H1 (cell line): ENCODE measurements at regions not wholly inside any gene's neighbourhood (a gene's known extent, or its start where the extent isn't known, plus 50 kb on each side); places are given as distances from the start of the nearest gene placed in this dataset.

Experiments
- CTCF ChIA-PET: fragments of 300-600 bp; sonication (Branson Sonifier 250); formaldehyde crosslinking; loops from one replicate; lab custom pipeline; 2021; ENCODE audit not compliant: partially characterized antibody; lab: Charles Lee
- POLR2A ChIA-PET: fragments of 300-600 bp; sonication (Branson Sonifier 250); formaldehyde crosslinking; loops from one replicate; lab custom pipeline; 2021; ENCODE audit warnings: inconsistent platforms; ENCODE audit not compliant: partially characterized antibody; lab: Charles Lee
- DNase-seq, 2 experiments: peaks; one replicate each; pipeline versions ENCODE4 v3.0.0 to v3.0.0-alpha.2; 2010 to 2022; ENCODE audit warnings: low spot score in 2 of 2, low read depth in 1 of 2, mixed read lengths in 1 of 2
- FAIRE-seq: peaks from 2 replicates; lab custom pipeline; 2011; peaks lifted over from hg19 to GRCh38; lab: Jason Lieb, UNC
- H2AFZ ChIP-seq: 2 replicates; pipeline ENCODE4 v1.8.1; 2012; ENCODE audit warnings: low read length, inconsistent platforms
- H2AK5ac ChIP-seq: 2 replicates; pipeline ENCODE4 v1.6.1; 2013; ENCODE audit warnings: low read depth, low read length
- H2BK120ac ChIP-seq: replicated peaks from 2 replicates; pipeline ENCODE3; 2013; ENCODE audit warnings: low read depth, low read length, inconsistent platforms
- H2BK12ac ChIP-seq: 2 replicates; pipeline ENCODE4 v1.6.1; 2013; ENCODE audit warnings: low read depth, low read length
- H2BK15ac ChIP-seq: 2 replicates; pipeline ENCODE4 v1.6.1; 2013; ENCODE audit warnings: low read length
- H2BK20ac ChIP-seq: 2 replicates; pipeline ENCODE4 v1.6.1; 2013; ENCODE audit warnings: low read length
- H2BK5ac ChIP-seq: 2 replicates; pipeline ENCODE4 v1.6.1; 2013; ENCODE audit warnings: low read depth, low read length
- H3K14ac ChIP-seq: 2 replicates; pipeline ENCODE4 v1.6.1; 2013; ENCODE audit warnings: inconsistent platforms; ENCODE audit not compliant: insufficient read length
- H3K18ac ChIP-seq: 2 replicates; pipeline ENCODE4 v1.6.1; 2013; ENCODE audit warnings: low read length; ENCODE audit errors: extremely low read depth
- H3K23ac ChIP-seq: 2 replicates; pipeline ENCODE4 v1.6.1; 2013; ENCODE audit warnings: inconsistent platforms; ENCODE audit not compliant: insufficient read length
- H3K23me2 ChIP-seq: 2 replicates; pipeline ENCODE4 v1.6.1; 2013; ENCODE audit warnings: low read depth, low read length
- H3K27ac ChIP-seq: 2 replicates; pipeline ENCODE4 v1.6.1; 2011; ENCODE audit warnings: low read depth, low read length, inconsistent platforms
- H3K27me3 ChIP-seq, 4 experiments: replicated peaks in 1 of 4; 1 replicate in 1 of 4; 2 replicates in 3 of 4; pipeline versions ENCODE4 v1.6.1 to v1.8.1; 2011 to 2013; ENCODE audit warnings: low read length in 3 of 4, mild to moderate bottlenecking in 3 of 4, inconsistent platforms in 2 of 4, mixed read lengths in 2 of 4, moderate library complexity in 1 of 4; ENCODE audit not compliant: control insufficient read depth in 3 of 4, insufficient read depth in 3 of 4; ENCODE audit errors: extremely low read depth in 1 of 4
- H3K36me3 ChIP-seq, 4 experiments: 2 replicates each; pipeline versions ENCODE4 v1.6.1 to v1.8.1; 2011 to 2013; ENCODE audit warnings: mild to moderate bottlenecking in 4 of 4, low read length in 3 of 4, moderate library complexity in 2 of 4, control low read depth in 1 of 4, inconsistent platforms in 1 of 4; ENCODE audit not compliant: insufficient read depth in 4 of 4, control insufficient read depth in 2 of 4
- H3K4ac ChIP-seq: replicated peaks from 2 replicates; pipeline ENCODE3; 2013; ENCODE audit warnings: low read length, low read depth, mixed read lengths, inconsistent platforms; ENCODE audit not compliant: insufficient read length
- H3K4me1 ChIP-seq, 4 experiments: replicated peaks in 1 of 4; 1 replicate in 1 of 4; 2 replicates in 3 of 4; pipeline versions ENCODE4 v1.6.1 to v1.8.1; 2011 to 2013; ENCODE audit warnings: low read length in 3 of 4, inconsistent platforms in 2 of 4, mixed read lengths in 1 of 4; ENCODE audit not compliant: insufficient read depth in 4 of 4, control insufficient read depth in 3 of 4
- H3K4me2 ChIP-seq, 2 experiments: 2 replicates each; pipeline versions ENCODE4 v1.6.1 to v1.8.1; 2011 to 2013; ENCODE audit warnings: low read depth in 2 of 2, low read length in 2 of 2, control low read depth in 1 of 2, inconsistent platforms in 1 of 2, mild to moderate bottlenecking in 1 of 2; ENCODE audit not compliant: insufficient read depth in 1 of 2
- H3K4me3 ChIP-seq, 4 experiments: fragments of 200-600, 300-600 bp in 1 of 4; sonication (generic), shearing (Covaris generic), sonication (Bioruptor Twin) in 1 of 4; 2 replicates each; pipeline versions ENCODE4 v1.5.1 to v1.8.1; 2011 to 2016; ENCODE audit warnings: low read length in 4 of 4, low read depth in 3 of 4, control low read depth in 2 of 4, inconsistent platforms in 2 of 4, mild to moderate bottlenecking in 2 of 4, mixed read lengths in 1 of 4, moderate library complexity in 1 of 4; ENCODE audit not compliant: insufficient read depth in 2 of 4; ENCODE audit errors: extremely low read depth in 1 of 4
- H3K56ac ChIP-seq: replicated peaks from 2 replicates; pipeline ENCODE3; 2013; ENCODE audit warnings: low read depth, mild to moderate bottlenecking, mixed read lengths, low read length, inconsistent platforms; ENCODE audit not compliant: insufficient read length
- H3K79me1 ChIP-seq: 2 replicates; pipeline ENCODE4 v1.6.1; 2013; ENCODE audit warnings: low read depth, low read length, control low read depth
- H3K79me2 ChIP-seq, 2 experiments: 2 replicates each; pipeline versions ENCODE4 v1.6.1 to v1.8.1; 2012 to 2013; ENCODE audit warnings: low read length in 2 of 2, mild to moderate bottlenecking in 2 of 2, inconsistent platforms in 1 of 2; ENCODE audit not compliant: insufficient read depth in 2 of 2, control insufficient read depth in 1 of 2
- H3K9ac ChIP-seq, 4 experiments: replicated peaks in 1 of 4; 1 replicate in 1 of 4; 2 replicates in 3 of 4; pipeline versions ENCODE4 v1.6.1 to v1.8.1; 2011 to 2013; ENCODE audit warnings: low read depth in 3 of 4, low read length in 3 of 4, control low read depth in 2 of 4, mild to moderate bottlenecking in 2 of 4, moderate library complexity in 2 of 4, inconsistent platforms in 1 of 4; ENCODE audit errors: extremely low read depth in 1 of 4
- H3K9me3 ChIP-seq, 2 experiments: 2 replicates each; pipeline versions ENCODE4 v1.6.1 to v1.8.1; 2012 to 2013; ENCODE audit warnings: mild to moderate bottlenecking in 2 of 2, moderate library complexity in 2 of 2, control low read depth in 1 of 2, inconsistent platforms in 1 of 2, low read depth in 1 of 2, low read length in 1 of 2, mixed read lengths in 1 of 2; ENCODE audit not compliant: insufficient read depth in 2 of 2
- H4K20me1 ChIP-seq, 2 experiments: replicated peaks in 1 of 2; 2 replicates each; pipeline versions ENCODE3 to v1.8.1; 2011 to 2013; ENCODE audit warnings: inconsistent platforms in 2 of 2, low read length in 2 of 2, mild to moderate bottlenecking in 1 of 2; ENCODE audit not compliant: insufficient read depth in 2 of 2, control insufficient read depth in 1 of 2
- H4K5ac ChIP-seq: 2 replicates; pipeline ENCODE4 v1.6.1; 2013; ENCODE audit warnings: low read length, low read depth, mixed read lengths, inconsistent platforms; ENCODE audit not compliant: insufficient read length
- H4K8ac ChIP-seq: 2 replicates; pipeline ENCODE4 v1.8.0; 2013; ENCODE audit warnings: mild to moderate bottlenecking, moderate library complexity, low read length, inconsistent platforms; ENCODE audit not compliant: insufficient read depth; ENCODE audit errors: extremely low read depth
- H4K91ac ChIP-seq: replicated peaks from 2 replicates; pipeline ENCODE3; 2013; ENCODE audit warnings: low read length, mixed read lengths, inconsistent platforms; ENCODE audit not compliant: insufficient read length
- CHD1 ChIP-seq: IDR thresholded peaks from 2 replicates; pipeline ENCODE4 v1.6.1; 2012; ENCODE audit warnings: low read depth, low read length, improper control_type of control experiment
- CTBP2 ChIP-seq: IDR thresholded peaks from 2 replicates; pipeline ENCODE4 v1.7.0; 2011; ENCODE audit warnings: borderline replicate concordance, mild to moderate bottlenecking, moderate library complexity, mixed read lengths, low read length; ENCODE audit not compliant: insufficient read depth, insufficient read length
- GTF2F1 ChIP-seq: IDR thresholded peaks from 2 replicates; pipeline ENCODE4 v1.6.1; 2012; ENCODE audit warnings: low read depth, low read length, improper control_type of control experiment, borderline replicate concordance
- HDAC6 ChIP-seq: IDR thresholded peaks from one replicate; pipeline ENCODE4 v1.7.1; 2012; ENCODE audit warnings: low read depth, mild to moderate bottlenecking, inconsistent platforms, low read length, moderate library complexity
- JUN ChIP-seq: IDR thresholded peaks from 2 replicates; pipeline ENCODE4 v1.6.1; 2011; ENCODE audit warnings: low read depth, mild to moderate bottlenecking, improper control_type of control experiment, low read length
- KDM1A ChIP-seq: fragments of 200-600, 300-600 bp; sonication (generic); IDR thresholded peaks from 2 replicates; pipeline ENCODE4 v1.7.1; 2016; ENCODE audit warnings: mild to moderate bottlenecking, low read length, borderline replicate concordance
- KDM4A ChIP-seq: IDR thresholded peaks from one replicate; pipeline ENCODE4 v1.7.1; 2012; ENCODE audit warnings: low read depth, mild to moderate bottlenecking, moderate library complexity, low read length, inconsistent platforms; ENCODE audit not compliant: severe bottlenecking
- RAD21 ChIP-seq, 2 experiments: IDR thresholded peaks in 1 of 2; conservative IDR thresholded peaks in 1 of 2; 2 replicates each; pipeline ENCODE4 v1.6.1; 2011; ENCODE audit warnings: low read depth in 2 of 2, low read length in 2 of 2, improper control_type of control experiment in 1 of 2, inconsistent platforms in 1 of 2, mild to moderate bottlenecking in 1 of 2, moderate library complexity in 1 of 2
- RFX5 ChIP-seq: IDR thresholded peaks from 2 replicates; pipeline ENCODE4 v1.6.1; 2011; ENCODE audit warnings: low read depth, low read length, improper control_type of control experiment, borderline replicate concordance
- WGBS, 2 experiments: shearing (Covaris generic) in 1 of 2; methylation state at CpG; one replicate each; pipeline versions ENCODE4 v1.1.6 to v1.1.7; 2013 to 2015; ENCODE audit warnings: low lambda C conversion rate in 2 of 2, mixed read lengths in 2 of 2, inconsistent platforms in 1 of 2, low coverage in 1 of 2, missing lambda C conversion rate in 1 of 2; ENCODE audit not compliant: insufficient replicate concordance in 2 of 2, insufficient coverage in 1 of 2, insufficient read length in 1 of 2; ENCODE audit errors: extremely low coverage in 1 of 2, missing lambda C conversion rate in 1 of 2; 5-methylcytosine and 5-hydroxymethylcytosine counted together

GRCh38 chr18:75970212-75970611 lies 524.8 kb downstream of the ZNF516 start:
- Histone ChIP-seq H2BK15ac (no peak overlapping the region), H3K23ac (no peak overlapping the region), H3K27me3 (no peaks in the 10 kb centered on the region), H3K4me3 (no peak overlapping the region), H3K9ac (no peak overlapping the region), H2AFZ (no peak overlapping the region), H3K9me3 (no peaks in the 10 kb centered on the region), H2BK20ac (no peak overlapping the region), H3K27ac (no peak overlapping the region), H3K79me2 (no peaks in the 10 kb centered on the region), H3K4ac (no peak overlapping the region), H4K91ac (no peak overlapping the region), H4K5ac (no peak overlapping the region), H4K8ac (no peak overlapping the region; the same call in 1 of the 2 replicates), H2BK5ac (no peak overlapping the region), H2AK5ac (no peak overlapping the region), H3K4me1 (no peaks in the 10 kb centered on the region), H3K18ac (no peak overlapping the region), H3K56ac (no peak overlapping the region), H3K14ac (no peak overlapping the region), H2BK12ac (no peak overlapping the region), H2BK120ac (no peak overlapping the region), H3K4me2 (no peak overlapping the region), H4K20me1 (no peaks in the 10 kb centered on the region), H3K79me1 (no peaks in the 10 kb centered on the region), H3K23me2 (no peaks in the 10 kb centered on the region), H3K36me3 (no peaks in the 10 kb centered on the region)
- no peak for FAIRE-seq
- CTCF ChIA-PET, result no interaction called here
- POLR2A ChIA-PET, result no interaction called here
- WGBS, 2 experiments, result 92% methylated on average over 13 of the region's 13 CpGs; no CpG with 5 or more reads in 1 of the 2 experiments
- no peak for DNase-seq
- TF ChIP-seq KDM1A (no peak), CHD1 (no peak), GTF2F1 (no peak), JUN (no peak), HDAC6 (no peak), RFX5 (no peak), CTBP2 (no peak), KDM4A (no peak), RAD21 (IDR thresholded peaks at IDR 0.05 in 1 of 2, conservative IDR thresholded peaks at IDR 0.05 in 1 of 2; ENCODE audit: low read depth in 2 of 2, low read length in 2 of 2) (no peak)
